HG03457 (cell line): ENCODE measurements at regions not wholly inside any gene's neighbourhood (a gene's known extent, or its start where the extent isn't known, plus 50 kb on each side); places are given as distances from the start of the nearest gene placed in this dataset.

Source experiments
- ATAC-seq: cut with Tn5 transposase; IDR thresholded peaks from one replicate; pipeline ENCODE4 v1.9.1; 2021; ENCODE audit warnings: moderate number of reproducible peaks; ENCODE audit not compliant: unreplicated experiment

- no peak for ATAC-seq
Observed at GRCh38 chr15:39320355-39320754, 260.5 kb upstream of the THBS1 start.

- ATAC-seq, result no peak
Observed at GRCh38 chr15:39320886-39321285, 260.0 kb upstream of the THBS1 start.

DNA sequence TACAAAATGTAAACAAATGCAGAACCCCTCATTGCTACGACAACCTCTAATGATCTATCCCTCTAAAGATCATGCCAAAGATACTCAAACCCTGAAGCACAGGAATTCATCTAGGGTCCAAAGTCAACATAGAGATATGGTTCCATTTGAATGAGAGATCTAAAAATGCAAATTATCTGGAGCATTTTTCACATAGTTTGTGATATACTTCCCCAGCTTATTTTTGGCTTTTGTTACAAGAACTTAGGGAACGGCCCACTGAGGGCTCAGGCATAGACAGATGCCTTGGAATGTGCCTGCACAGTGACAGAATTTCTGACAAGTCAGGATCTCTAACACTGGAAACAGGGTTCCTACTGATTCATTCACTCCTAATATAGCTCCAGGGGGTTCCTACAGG lies 258.9 kb upstream of the THBS1 start:
- ATAC-seq, result no peak

- ATAC-seq, result no peak
Observed at GRCh38 chr15:39323157-39323556, 257.7 kb upstream of the THBS1 start.

- ATAC-seq, result no peak
Observed at GRCh38 chr15:39323706-39324105, 257.2 kb upstream of the THBS1 start.

DNA sequence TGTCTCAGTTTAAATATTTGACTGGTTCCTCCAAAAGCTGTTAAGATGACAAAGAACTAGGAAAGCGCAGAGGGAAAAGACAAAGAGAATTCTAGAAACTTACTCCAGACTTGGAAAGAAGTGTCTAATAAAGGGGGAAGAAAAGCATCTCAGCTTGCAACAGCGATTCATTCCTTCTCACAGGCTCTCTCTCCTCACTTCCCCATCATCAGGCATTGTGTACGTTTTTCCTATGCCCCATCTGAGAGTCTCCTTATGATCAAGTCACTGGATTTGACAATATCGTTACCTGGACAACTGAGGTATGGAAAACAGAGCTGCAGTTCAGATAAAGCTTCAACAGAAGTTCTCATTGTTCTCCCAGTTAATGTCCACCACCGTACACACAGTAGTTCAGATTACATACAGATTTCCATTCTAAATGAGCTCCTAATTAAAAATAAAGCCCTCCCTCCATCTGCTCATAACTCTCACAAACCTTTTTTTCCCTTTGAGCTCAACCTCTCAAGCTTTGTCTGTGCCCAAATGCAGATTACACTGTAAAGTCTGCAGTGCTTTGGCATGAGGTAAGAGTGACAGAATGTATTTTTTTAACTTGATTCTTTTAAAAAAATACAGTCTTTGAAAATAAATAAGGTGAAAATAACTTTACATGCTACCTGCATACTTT lies 254.4 kb upstream of the THBS1 start:
- ATAC-seq, result no peak

DNA sequence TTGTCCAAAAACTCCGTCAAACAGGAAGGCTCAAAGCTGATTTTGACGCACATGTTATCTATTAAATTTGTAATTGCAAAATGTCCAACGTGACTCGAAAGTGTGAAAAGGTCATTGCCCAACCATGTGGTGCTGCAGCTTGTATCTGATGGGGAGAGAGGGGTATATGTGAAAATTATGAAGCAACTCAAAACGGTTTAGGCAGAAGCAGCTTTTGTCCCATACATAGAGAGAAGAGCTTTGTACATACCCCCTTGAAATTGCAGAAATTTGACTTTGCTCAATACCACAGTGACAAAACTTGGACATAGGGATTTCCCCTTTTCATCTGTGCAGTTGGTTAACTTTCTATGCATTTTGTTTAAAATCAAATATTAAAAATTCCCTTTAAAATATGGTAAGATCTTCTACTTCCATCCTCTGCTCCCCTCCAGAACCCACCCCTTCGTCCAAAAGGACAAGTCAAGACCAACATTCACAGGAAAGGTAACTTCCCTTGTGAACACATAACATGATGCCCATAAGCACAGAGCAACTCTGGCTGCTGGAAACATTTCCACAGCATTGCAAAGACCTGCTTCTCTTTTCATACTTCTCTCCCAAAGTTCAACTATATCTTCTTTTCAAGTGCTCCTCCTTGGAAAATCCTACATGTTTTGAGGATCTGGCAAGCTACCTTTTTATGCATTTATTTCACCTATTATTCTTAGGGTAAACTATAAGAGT lies 253.7 kb upstream of the THBS1 start:
- ATAC-seq, result no peak

DNA sequence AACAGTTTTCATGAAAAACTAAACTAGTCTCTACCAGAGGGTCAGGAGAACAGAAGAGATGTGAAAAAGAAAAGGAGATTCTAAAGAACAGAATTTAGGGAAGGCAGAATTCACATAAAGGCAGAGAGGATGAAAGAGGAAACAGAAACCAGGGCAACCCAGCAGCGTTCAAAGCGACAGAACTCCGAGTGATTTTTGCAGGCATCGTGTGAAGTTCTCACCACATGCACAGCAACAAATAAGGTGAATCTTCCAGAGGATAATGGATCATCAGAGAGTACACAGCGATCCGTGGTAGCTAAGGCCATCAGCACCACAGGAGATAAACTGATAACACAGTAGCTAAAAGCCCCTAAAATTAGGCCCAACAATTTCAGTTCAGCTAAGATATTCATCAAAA lies 250.8 kb upstream of the THBS1 start:
- ATAC-seq, result no peak

DNA sequence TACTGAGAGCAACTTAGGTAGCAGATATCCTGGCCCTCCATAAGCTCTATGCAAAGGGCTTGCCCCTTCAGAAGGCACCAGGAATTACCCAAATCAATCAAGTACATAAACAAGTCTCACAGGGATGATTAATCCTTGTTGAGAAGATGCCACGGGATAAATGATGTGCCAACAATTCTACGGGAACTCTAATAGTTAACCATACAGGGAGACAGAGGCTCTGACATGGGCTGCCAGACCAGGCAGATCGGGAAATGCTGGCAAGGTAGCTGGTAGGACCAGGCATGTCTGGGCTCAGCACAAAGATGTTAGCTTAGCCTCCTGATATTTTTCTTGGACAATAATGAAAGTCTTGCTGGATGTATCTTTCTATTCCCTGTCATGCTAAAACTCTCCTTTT lies 249.3 kb upstream of the THBS1 start:
- ATAC-seq, result no peak

DNA sequence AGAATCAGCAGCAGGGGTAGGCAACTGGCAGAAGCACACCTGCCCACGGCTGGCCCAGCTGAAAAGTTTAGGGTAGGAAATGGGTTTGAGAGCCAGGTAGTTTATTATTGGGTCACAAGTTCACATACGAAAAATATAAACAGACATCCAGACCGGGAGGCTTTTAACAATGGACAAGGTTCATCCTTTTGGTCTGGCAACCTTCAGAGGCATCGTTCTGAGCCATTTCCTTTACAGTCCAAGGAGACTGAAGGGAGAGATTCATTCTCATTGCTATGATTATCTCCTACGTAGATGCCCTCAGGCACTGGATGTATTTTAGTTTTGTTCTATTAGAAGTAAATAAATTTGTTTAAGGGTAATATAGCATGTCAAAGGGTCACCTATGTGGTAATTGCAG lies 248.0 kb upstream of the THBS1 start:
- ATAC-seq, result no peak

- ATAC-seq, result no peak
Observed at GRCh38 chr15:39333393-39333792, 247.5 kb upstream of the THBS1 start.

- ATAC-seq, result no peak
Observed at GRCh38 chr15:39333896-39334295, 247.0 kb upstream of the THBS1 start.

DNA sequence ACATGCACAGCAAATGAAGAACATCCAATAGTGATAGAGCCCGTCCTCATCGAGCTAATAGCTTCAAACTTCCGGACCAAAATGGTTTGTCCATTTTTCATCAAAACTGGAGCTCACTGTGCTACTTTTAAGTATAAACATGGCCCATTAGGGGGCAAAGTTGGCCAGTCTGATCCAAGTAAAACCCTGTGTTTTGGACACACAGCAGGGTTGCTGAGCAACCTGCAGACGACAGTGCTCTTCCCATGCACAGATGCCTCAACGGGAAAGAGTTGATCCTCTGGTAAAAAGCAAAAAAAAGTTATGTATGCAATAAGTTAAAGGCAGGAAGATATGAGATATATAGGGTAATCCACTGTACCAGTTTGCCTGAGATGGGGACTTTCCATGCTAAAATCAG lies 244.0 kb upstream of the THBS1 start:
- ATAC-seq, result no peak

- ATAC-seq, result no peak
Observed at GRCh38 chr15:39338251-39338650, 242.6 kb upstream of the THBS1 start.

- ATAC-seq, result no peak
Observed at GRCh38 chr15:39340903-39341645, 239.8 kb upstream of the THBS1 start.

- ATAC-seq, result no peak
Observed at GRCh38 chr15:39344662-39345141, 236.2 kb upstream of the THBS1 start.

GRCh38 chr15:39345176-39345575 lies 235.7 kb upstream of the THBS1 start:
- ATAC-seq, result no peak

GRCh38 chr15:39347453-39347852 lies 233.4 kb upstream of the THBS1 start:
- no peak for ATAC-seq

- ATAC-seq, result no peak
Observed at GRCh38 chr15:39350785-39351184, 230.1 kb upstream of the THBS1 start.

GRCh38 chr15:39354189-39354588 lies 226.7 kb upstream of the THBS1 start:
- no peak for ATAC-seq

DNA sequence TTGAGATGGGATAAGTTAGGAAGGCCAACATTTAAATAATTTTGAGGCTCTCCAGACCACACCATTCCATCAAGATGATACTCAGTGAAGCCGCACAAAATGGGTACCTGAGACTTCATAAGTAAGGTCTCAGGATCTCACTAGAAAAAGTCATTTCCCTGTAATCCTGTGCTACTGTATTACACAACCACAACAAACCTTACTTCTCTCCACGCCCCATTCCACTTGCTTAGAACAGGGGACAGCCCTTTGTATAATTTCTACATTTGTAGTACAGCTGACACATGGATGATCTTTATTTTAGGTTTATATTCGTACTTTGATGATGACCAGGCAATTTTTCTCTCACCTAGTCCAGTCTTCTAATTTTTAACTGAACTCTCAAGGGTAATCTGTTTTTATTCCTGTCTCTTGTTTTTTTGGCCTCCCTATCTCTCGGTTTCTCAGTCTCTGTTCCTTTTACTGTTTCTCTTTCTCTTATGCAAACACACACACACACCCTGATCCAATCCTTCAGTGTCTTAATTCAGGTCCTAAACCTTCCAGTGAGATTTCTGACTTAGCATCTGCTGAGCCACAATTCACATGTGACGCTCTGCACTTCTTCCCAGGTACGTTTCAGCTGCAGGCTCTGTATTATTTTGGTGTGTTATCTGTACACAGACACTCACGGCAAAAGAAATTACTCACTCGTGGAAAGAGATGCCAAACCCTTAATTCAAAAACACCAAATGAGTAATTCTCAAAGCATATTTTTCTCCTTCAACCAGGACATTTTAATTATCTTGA lies 223.2 kb upstream of the THBS1 start:
- ATAC-seq, result no peak
